NCI-H526 (cell line): ENCODE measurements at regions not wholly inside any gene's neighbourhood (a gene's known extent, or its start where the extent isn't known, plus 50 kb on each side); places are given as distances from the start of the nearest gene placed in this dataset.

Experiments
- DNase-seq, 2 experiments: peaks; one replicate each; lab custom pipeline; 2025; lab: John Stamatoyannopoulos, UW

DNA sequence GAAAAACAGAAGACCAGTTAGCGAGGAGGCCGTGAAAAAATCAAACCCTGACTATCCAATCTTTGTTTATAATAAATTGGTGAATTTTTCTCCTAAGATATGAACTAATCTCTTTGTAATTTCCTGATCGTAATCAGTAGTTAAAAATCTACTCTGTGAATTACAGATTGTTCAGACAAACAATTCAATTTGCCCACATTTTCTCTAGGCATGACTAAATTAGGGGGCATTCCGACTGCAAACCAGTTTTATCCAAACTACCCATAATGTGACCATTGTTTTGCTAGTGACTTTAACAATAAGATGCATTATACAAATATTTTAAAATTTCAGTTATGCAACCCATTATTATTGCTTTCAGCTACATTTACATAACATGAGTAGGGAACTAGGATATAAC is 546.9 kb upstream of the ADAMTS5 start:
- no peak for DNase-seq

- DNase-seq = no peak
These were observed 546.1 kb upstream of the ADAMTS5 start for GRCh38 chr21:27513016-27513415.

GRCh38 chr21:27511233-27511632 is 544.3 kb upstream of the ADAMTS5 start:
- DNase-seq = no peak

DNA sequence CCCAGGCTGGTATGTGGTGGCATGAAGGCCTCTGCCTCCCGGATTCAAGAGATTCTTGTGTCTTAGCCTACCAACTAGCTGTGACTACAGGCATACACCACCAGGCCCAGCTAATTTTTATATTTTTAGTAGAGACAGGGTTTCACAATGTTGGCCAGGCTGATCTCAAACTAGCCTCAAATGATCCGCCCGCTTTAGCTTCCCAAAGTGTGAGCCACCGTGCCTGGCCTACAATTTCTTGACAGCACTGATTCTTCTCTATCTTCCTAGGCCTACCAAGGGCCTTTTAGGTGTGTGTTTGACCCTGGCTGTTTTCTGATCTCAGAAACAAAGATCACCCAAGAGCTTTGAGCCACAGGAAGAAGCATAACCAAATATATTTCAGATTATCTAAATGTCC is 540.8 kb upstream of the ADAMTS5 start:
- DNase-seq = no peak

GRCh38 chr21:27505516-27505915 is 538.6 kb upstream of the ADAMTS5 start:
- no peak for DNase-seq

DNA sequence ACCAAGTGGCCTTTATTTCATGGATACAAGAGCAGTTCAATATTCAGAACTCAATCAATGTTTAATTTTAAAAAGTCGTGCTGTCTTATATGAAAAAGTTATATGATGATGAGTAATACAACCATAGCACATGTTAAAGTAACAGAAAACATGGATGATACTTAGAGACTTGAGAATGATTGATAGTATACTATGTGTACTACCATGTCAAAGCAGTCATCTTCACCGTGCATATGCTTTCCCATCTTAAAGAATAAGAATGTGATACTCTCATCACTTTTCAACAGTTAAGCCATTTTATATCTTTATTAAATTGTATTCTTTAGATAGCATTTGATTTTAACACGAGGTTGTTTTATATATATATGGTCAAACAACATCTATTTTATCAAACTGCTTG is 535.9 kb upstream of the ADAMTS5 start:
- DNase-seq = no peak

DNA sequence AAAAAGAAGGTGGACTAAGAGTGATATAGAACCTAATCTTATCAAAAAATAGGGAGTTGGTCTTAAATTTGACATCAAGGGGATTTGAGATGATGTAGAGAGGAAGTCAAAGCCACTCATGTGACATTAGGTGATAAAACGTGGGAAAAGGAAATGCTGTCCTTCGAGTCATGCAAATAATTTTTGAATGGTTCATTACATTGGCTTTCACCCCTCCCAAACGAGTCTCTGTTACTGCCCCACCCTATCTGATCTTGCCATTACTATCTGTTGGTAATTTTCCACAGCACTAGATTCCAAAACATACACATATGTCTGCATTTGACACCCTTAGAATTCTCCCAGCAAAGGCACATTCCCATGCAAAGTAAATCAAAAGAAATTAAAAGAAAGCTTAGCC is 531.1 kb upstream of the ADAMTS5 start:
- no peak for DNase-seq

- DNase-seq = no peak
These were observed 528.9 kb upstream of the ADAMTS5 start for GRCh38 chr21:27495836-27496235.

GRCh38 chr21:27493542-27493941 is 526.7 kb upstream of the ADAMTS5 start:
- no peak for DNase-seq

GRCh38 chr21:27487676-27488075 is 520.8 kb upstream of the ADAMTS5 start:
- DNase-seq = no peak

GRCh38 chr21:27480841-27481261 is 514.0 kb upstream of the ADAMTS5 start:
- DNase-seq = no peak

DNA sequence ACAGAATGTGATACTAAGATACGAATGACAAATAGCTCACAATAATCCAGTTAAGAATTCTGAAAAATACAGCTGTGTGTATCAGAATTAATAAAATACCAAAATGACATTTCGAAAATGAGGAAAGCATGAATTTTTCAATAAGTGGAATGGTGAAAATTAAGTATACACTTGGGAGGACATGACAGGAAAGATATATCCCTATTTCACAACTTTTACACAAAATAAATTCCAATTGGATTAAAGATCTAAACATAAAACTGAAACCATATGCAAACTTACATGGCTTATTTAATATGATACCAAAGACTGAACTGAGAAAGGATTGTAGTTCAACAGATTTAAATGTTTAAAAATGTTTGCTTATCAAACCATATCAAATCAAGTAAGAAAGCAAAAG is 510.4 kb upstream of the ADAMTS5 start:
- no peak for DNase-seq

- no peak for DNase-seq
These were observed 509.8 kb upstream of the ADAMTS5 start for GRCh38 chr21:27476696-27477095.

DNA sequence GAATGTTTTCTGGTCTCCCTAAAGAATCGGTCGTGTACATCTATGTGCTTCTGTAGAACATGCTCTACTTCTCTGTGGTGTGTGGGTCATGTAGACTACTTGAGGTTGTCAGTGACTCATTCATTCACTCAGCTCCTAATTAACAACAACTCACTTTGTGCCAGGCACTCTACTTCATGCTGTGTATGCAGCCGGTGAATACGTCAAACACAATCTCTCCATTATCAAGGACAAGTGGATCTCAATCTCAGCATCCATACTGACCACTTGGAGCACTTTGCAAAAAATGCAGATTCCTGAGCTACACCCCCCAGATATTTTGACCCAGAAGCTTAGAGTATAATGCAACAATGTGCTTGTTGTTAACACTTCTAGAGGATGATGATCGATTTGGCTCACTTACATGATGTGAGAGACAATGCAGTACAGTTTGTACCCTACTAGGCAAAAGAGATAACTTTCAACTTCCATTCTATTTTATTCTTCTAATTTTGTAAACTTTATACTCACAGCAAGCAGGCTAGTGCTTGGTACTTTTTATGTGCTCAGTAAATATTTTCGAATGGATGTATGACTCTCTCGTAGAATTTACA is 508.6 kb upstream of the ADAMTS5 start:
- no peak for DNase-seq

- DNase-seq = no peak
These were observed 500.5 kb upstream of the ADAMTS5 start for GRCh38 chr21:27467366-27467765.

DNA sequence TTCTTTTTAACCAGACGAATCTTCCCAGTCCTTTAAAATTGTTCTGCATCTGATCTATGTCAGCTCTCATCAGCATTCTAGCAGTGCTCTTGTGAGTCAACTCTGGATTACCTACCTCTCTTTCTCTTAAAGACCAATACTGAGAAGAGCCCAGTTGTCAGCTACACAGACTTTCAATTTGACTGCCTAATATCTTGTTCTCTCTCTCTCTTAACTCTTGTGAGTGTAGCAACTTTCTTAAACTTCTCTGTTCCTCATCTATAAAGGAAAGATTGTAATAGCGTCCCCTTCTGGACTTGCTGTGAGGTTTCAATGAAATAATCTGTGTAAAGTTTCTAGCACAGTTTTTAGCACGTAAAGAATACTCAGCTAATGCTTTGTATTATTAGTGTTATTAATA is 499.3 kb upstream of the ADAMTS5 start:
- DNase-seq = no peak

DNA sequence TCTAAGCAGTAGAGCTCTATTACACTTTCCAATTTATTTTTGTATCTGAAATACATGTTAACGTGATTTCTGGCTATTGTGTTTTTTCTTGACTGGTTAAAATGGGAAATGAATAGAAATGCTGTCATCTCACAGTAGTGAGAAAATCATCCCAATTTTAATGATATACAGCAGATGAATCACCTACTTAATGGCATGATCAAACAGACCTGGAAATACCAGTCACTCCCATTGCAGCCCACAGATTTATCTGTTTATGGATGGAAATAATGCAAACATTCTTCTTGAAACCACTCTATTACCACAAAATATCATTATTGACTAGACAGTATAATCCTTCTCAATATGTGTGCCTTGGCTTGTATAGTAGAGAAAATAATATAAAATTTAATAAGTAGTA is 497.8 kb upstream of the ADAMTS5 start:
- DNase-seq = no peak

- no peak for DNase-seq
These were observed 495.8 kb upstream of the ADAMTS5 start for GRCh38 chr21:27462726-27463125.

- no peak for DNase-seq
These were observed 487.3 kb upstream of the ADAMTS5 start for GRCh38 chr21:27454234-27454633.

DNA sequence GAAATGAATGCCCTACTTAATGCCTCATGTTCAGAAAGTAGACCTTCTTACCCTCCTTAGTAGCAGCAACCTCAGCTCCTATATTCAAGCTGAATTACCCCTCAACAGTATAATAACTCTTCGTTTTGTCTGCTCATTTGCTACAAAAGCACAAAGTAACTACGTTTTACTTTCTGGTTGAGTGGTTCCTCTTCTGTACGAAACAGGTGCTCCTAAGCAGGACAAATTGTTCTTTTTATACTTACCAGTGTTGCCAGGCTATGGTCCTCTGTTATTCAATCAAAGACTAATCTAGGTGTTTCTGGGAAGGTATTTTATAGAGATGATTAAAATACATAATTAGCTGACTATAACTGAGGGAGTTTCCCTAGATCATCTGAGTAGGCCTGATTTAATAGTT is 484.2 kb upstream of the ADAMTS5 start:
- no peak for DNase-seq

DNA sequence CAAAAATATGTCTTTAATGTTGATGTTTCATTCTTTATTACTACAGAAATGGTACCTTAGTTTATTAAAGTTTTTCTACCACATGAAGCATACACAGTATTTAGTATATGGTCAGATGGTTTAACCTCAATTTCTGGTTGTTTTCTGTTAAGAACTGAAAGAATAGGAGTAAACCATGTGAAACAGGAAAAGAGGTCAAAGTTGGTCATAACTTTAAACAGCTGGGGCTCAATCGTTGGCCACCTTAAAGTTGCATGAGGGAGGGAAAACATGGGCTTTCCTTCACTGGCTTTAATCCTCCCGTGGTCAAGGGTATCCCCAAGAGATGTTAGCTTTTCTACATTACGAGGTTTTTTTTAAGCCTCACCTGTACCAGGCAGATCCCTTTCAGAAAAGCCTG is 483.3 kb upstream of the ADAMTS5 start:
- no peak for DNase-seq

DNA sequence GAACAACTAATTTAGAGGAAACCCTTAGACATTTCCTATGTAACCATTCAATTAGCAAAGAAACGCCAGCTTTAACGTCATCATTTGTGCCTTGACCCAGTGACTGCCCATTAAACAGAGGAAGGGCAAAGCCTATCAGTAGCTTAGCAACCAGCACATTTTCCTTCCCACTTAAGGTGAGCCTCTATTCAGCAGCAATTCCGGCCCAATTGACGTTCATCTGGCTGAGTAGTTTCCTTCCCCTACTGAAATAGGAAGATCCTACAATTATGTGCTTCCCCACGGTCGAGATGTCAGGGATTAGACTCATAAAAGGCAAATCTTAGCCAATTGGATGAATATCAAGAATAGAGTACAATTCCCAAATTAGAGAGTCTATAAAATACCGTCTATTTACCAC is 482.1 kb upstream of the ADAMTS5 start:
- no peak for DNase-seq

- DNase-seq = no peak
These were observed 481.0 kb upstream of the ADAMTS5 start for GRCh38 chr21:27447843-27448242.

DNA sequence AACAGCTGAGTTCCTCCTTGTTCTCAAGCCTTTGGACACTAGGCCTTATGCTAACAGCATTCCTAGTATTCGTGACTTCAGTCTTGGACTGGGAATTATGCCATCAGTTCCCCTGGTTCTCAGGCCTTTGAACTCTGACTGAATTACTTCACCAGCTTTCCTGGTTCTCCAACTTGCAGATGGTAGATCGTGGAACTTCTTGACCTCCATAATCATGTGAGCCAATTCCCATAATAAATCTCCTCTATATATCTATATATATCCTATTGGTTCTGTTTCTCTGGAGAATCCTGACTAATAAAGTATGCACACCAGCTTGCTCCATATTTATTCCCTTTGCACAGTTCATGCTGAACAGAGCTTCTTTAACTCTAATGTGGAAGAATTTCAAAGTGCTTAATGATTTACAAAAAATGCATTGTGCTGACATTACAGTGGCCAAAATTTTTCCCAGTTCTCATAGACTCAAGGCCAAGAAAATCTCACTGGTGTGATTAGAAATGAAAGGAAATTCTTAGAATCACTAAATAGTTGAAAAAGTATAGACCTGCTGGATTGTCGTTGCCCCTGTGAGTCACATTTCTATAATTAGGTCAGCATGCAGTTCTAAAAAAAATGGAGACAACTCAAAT is 462.9 kb upstream of the ADAMTS5 start:
- DNase-seq = no peak
